ENCODE measurements at regions not wholly inside any gene's neighbourhood (a gene's known extent, or its start where the extent isn't known, plus 50 kb on each side); places are given as distances from the start of the nearest gene placed in this dataset.

DNA sequence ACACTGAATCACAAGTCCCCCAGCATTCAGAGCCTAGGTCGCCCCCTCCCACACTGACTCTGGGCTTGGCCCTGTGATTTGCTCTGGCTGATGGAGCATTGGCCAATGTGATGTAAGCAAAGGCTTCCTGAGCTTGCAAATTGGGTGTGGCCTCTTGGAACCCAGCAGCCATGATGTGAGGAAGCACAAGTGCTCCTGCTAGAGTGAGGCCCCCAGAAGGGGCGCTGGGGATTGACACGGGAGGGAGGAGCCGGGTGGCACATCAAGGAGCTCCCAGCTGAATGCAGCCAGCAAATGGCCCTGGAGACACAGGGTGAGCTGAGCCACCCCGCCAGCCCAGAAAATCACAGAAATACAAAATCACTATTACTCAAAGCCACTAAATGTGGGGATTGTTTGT is 308.5 kb downstream of the C16orf95 start:
- intact Hi-C loops (cut with DNase I; ENCODE audit: low total_unique reads), result no loop called here
- TF ChIP-seq POLR2A (IDR thresholded peaks at IDR 0.05), result no peak
- TF ChIP-seq, protein P1, sequence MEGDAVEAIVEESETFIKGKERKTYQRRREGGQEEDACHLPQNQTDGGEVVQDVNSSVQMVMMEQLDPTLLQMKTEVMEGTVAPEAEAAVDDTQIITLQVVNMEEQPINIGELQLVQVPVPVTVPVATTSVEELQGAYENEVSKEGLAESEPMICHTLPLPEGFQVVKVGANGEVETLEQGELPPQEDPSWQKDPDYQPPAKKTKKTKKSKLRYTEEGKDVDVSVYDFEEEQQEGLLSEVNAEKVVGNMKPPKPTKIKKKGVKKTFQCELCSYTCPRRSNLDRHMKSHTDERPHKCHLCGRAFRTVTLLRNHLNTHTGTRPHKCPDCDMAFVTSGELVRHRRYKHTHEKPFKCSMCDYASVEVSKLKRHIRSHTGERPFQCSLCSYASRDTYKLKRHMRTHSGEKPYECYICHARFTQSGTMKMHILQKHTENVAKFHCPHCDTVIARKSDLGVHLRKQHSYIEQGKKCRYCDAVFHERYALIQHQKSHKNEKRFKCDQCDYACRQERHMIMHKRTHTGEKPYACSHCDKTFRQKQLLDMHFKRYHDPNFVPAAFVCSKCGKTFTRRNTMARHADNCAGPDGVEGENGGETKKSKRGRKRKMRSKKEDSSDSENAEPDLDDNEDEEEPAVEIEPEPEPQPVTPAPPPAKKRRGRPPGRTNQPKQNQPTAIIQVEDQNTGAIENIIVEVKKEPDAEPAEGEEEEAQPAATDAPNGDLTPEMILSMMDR (IDR thresholded peaks at IDR 0.05), result no peak
- no peak overlapping the region for H3K27ac ChIP-seq
- no peak for DNase-seq
- H3K4me3 ChIP-seq, result no peak overlapping the region
- no peaks in the 10 kb centered on the region for H3K36me3 ChIP-seq (ENCODE audit: low read depth, missing control alignments)
- no peaks in the 10 kb centered on the region for H3K9me3 ChIP-seq
- H3K4me1 ChIP-seq, result peaks cover 8% of the 10 kb centered on the region
- WGBS, 2 donors, result 92 to 93% methylated on average over 5 of the region's 5 CpGs
- H3K27me3 ChIP-seq, result no peaks in the 10 kb centered on the region

- Histone ChIP-seq H3K9me3 (no peaks in the 10 kb centered on the region), H3K4me3 (peak overlapping the region in 1 of 2 donors; percentile 10), H3K36me3 (ENCODE audit: low read depth, missing control alignments) (no peaks in the 10 kb centered on the region), H3K27ac (no peak overlapping the region), H3K27me3 (no peaks in the 10 kb centered on the region), H3K4me1 (peaks cover 8% of the 10 kb centered on the region)
- TF ChIP-seq, protein P1 (IDR thresholded peaks at IDR 0.05), result no peak
- no peak for TF ChIP-seq POLR2A (IDR thresholded peaks at IDR 0.05)
- intact Hi-C loops (cut with DNase I; ENCODE audit: low total_unique reads), result no loop called here
- peak; percentile 21 for DNase-seq
- 28 to 29% methylated on average over 16 to 35 of the region's 37 CpGs for WGBS, 2 donors
These were observed 303.9 kb downstream of the C16orf95 start for GRCh38 chr16:87012954-87013938.

GRCh38 chr16:87014112-87014511 is 303.1 kb downstream of the C16orf95 start:
- Histone ChIP-seq H3K9me3 (no peaks in the 10 kb centered on the region), H3K4me1 (peaks cover 8% of the 10 kb centered on the region), H3K27me3 (no peaks in the 10 kb centered on the region), H3K27ac (no peak overlapping the region), H3K4me3 (no peak overlapping the region), H3K36me3 (ENCODE audit: low read depth, missing control alignments) (no peaks in the 10 kb centered on the region)
- no peak for TF ChIP-seq POLR2A (IDR thresholded peaks at IDR 0.05)
- TF ChIP-seq, protein P1 (IDR thresholded peaks at IDR 0.05), result no peak
- DNase-seq, result no peak
- WGBS, 2 donors, result 90 to 100% methylated on average over 1 of the region's 1 CpG
- intact Hi-C loops (cut with DNase I; ENCODE audit: low total_unique reads), result no loop called here

DNA sequence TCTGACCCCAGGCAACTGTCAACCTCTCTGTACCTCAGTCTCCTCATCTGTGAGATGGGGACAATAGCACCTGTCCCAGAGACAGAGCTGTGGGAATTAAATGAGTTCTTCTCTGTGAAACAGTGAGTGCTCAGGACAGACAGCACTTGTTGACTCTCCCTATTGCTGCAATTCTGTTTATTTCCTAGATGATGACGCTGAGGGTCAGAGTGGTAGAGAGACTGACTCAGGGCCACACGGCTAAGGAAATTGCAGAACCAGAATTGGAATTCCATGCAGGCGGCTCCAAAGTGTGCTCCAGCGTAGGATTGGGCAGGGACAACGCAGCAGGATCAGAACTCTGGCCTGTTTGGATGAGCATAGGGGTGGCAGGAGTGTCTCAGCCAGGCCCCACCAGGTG is 302.2 kb downstream of the C16orf95 start:
- H3K27ac ChIP-seq, result no peak overlapping the region
- no peaks in the 10 kb centered on the region for H3K9me3 ChIP-seq
- no peak overlapping the region for H3K4me3 ChIP-seq
- intact Hi-C loops (cut with DNase I; ENCODE audit: low total_unique reads), result no loop called here
- TF ChIP-seq, protein P1 (IDR thresholded peaks at IDR 0.05), result no peak
- TF ChIP-seq POLR2A (IDR thresholded peaks at IDR 0.05), result no peak
- H3K4me1 ChIP-seq, result peaks cover 8% of the 10 kb centered on the region
- no peaks in the 10 kb centered on the region for H3K36me3 ChIP-seq (ENCODE audit: low read depth, missing control alignments)
- no peaks in the 10 kb centered on the region for H3K27me3 ChIP-seq
- no peak for DNase-seq
- 83 to 93% methylated on average over 4 to 5 of the region's 5 CpGs for WGBS, 2 donors
